NCI-H748 (cell line): ENCODE measurements at regions not wholly inside any gene's neighbourhood (a gene's known extent, or its start where the extent isn't known, plus 50 kb on each side); places are given as distances from the start of the nearest gene placed in this dataset.

Source experiments
- DNase-seq: peaks from one replicate; lab custom pipeline; 2025; ENCODE audit not compliant: unreplicated experiment; lab: John Stamatoyannopoulos, UW

DNA sequence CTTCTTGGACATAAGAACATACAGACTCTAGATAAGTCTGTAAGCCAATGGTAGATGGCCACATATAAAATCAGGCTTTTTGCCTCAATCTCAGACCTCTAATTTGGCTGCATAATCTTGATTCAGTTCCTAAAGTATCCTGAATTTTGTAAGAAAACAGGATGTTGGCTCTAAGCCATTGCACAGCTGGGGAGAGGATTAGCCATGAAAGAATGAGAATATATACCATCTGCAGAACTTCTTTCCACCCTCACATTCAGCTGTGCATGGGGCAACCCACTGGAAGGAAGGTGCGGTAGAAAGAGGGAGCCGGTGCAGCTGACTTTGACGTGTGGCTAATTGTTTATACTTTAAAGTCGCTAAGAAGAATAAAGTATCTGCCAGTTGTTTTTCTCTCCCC lies 1061.6 kb upstream of the FAM98A start:
- no peak for DNase-seq

DNA sequence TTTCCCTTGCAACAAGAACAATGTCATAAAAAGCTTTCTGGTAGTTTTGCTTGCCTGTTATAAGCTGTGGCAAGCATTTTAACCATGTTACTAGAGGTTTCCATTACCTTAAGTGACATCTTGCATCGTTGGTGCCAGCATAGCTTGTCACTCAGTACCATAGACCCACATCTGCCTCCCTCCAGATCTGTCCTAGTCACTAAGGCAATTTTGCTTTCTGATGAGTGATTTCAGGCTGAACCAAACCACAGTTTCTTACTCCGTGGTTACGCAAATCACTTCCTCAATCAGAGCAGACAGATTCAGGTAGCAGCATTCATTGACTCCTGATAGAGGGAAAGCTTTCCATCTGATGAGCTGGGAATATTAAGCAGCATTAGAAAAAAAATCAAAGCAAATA lies 1057.5 kb upstream of the FAM98A start:
- DNase-seq = no peak

DNA sequence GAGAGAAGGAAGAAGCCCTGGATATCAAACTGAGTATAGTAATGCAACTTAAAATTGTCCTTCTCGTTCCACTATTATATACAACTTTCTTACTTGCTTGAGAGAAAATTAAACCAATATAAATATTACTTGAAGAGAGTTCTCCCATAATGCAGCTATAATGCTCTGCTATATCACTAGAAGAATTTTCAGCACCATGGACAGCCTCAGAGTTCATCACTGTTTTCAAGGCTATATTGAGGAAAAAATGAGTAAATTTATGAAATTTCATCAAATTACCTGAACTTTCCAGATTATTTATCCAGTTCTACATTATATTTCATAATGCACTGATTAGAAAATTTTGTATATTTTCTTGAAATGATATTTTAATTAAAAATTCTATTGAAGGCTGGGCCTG lies 1053.5 kb upstream of the FAM98A start:
- DNase-seq = no peak

DNA sequence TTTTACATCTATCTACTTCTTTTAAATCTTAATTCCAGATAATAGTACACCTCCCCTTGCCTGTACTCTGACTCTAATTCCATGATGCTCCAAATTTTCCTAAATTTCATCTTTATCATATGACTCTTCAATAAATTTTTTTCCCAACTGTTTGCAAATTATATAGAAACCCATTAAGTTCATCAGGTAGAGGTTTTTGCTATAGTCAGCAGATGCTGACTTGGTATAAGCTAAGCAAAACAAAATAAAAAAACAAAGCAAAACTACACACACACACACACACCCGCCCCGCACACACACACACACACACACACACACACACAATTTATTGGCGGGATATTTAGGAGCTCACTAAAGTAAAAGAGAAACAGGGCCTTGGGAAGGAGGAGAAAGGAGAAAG lies 1047.8 kb upstream of the FAM98A start:
- DNase-seq = no peak

DNA sequence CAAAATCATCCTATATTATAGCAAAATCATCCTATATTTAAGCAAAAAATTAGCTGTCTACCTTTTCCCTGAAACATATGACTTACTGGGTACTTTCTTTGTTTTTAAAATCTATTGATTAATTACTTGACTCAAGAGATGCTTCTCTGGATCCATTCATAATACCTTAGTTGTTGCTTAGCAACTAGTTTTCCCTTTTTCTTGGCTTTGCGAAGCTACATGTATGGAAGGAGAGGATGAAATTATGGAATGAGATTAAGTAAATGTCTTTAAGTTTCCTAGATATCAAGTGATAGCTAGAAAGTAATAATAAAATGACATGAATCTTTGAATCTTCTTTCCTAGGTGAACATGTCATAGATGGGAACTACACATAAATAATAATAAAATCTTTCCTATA lies 1033.2 kb upstream of the FAM98A start:
- DNase-seq = no peak

DNA sequence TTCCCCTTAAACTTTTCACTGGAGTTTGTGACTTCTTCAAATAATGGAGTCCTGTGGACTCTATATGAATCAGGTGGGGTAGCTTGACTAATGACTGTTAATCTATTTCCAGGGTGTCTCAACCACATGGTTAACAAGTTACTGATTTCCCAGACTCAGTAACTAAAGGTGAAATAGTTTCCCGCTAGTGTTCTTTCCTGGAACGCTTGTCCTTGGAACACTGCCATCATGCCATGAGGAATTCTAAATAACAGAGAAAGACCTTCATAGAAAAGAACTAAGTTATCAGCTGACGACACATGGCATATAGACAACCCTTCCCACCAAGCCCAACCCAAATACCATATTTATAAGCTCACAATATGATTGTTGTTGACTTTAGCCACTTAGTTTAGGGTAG lies 1027.9 kb upstream of the FAM98A start:
- no peak for DNase-seq

DNA sequence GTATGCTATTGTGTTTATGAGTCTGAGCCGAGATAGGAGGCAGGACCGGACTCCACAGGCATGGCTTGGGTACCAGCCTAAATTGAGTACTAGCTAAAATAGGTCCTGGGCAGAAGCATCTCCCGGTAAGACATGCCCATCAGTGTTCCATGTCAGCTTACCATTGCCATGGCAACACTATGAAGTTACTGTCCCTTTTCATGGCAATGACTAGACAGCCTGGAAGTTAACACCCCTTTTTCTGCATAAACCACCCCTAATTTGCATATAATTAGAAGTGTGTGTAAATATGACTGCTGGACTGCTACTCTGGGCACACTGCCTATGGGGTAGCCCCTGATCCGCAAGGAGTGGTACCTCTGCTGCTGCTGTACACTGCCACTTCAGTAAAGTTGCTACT lies 1005.1 kb upstream of the FAM98A start:
- no peak for DNase-seq

DNA sequence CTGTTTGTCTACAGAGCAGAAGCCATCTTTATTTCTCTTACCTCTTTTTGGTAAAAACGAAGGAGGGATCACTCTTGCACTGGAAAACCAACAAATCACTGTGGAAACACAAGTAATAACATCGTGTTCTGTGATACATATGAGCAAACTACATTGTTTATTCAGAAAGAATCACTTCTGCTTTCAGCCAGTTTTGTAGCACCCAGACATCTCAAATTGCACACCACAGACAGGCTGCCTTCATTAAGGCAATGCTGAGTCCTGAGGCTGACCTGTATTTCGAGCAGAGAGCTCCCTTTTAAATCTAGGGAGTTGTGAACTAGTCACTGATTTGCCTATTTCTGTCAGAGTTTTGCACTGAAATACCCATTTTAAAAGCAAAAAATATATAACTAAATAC lies 1003.2 kb upstream of the FAM98A start:
- DNase-seq = no peak

DNA sequence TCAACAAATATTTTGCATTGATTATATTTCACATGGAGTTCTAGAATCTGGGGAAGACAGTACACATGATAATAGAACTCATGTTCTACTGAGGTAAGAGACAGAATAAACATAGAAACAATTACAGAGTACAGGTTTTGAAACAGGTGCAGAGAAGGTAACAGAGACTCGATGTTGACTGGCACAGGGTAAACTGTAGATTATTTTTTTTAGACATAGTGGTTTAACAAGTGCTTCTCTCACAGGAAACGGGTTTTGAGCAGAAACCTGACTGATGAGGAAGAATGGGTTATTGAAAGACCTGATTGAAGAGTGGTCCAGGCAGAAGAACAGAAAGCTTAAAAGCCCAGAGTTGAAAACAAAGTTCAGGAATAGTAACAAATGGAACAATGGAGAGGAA lies 1002.5 kb upstream of the FAM98A start:
- DNase-seq = no peak

DNA sequence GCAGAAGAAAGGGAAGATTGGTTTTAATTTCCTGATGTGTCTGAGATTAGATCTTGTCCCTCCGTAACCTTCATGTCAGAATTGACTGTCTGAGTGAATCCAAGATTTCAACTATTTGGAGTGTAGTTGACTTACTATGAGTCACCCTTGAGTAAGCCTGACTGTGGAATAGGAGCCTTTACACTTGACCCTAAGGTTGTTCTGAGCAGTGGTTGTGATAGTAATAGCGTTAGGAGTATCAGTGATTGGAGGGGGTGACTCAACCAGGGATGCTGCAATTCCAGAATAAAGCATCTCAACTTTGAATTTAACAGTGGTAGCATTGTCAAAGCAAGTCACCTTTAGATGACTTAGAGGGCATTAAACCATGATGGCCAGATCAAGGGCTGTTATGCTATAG lies 979.5 kb upstream of the FAM98A start:
- no peak for DNase-seq

DNA sequence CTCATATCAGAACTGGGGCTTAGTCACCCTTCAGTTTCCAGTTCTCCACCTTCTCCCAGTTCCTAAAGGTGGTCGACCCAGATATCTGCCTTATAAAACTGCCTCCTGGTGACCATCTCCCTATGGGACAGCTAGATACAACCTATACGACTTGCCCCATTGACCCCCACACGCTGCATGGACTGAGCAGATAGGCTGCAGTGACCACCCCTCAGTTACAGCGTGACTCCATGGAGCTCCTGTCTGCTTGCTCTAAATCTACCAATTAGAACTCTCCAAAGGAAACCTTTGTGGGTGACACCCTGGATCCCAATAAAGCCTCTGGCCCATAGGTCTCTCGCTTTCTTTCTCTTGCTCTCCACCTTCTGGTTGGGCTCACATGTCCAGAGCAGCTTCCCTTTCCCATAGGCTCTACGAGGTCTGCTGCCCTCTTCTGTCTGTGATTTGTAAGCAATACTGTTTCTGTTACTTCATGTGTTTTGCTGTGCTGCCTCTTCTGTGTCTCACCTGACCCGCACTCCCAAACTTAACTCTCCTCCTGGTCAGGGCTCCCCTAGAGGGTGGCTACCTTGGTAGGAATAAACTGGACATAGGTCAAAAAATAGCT lies 971.3 kb upstream of the FAM98A start:
- DNase-seq = no peak

DNA sequence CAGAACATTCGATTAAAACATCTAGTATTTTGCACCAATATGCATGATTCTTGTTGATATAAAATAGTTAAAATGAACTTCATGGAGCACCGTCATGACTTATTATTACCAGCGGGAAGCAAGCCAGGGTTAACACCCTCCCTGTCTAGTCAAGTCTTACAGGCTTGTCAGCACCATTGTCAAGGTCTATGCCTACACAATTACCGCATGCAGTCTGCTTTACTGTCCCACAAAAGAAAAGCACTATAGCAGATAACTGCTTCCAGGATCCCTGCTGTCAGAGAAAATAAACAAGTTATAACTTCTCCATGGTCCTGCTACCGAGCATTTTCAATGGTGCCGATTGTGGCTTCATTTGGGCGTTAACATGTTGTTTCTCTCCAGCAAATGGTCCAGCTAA lies 968.0 kb upstream of the FAM98A start:
- DNase-seq = no peak

DNA sequence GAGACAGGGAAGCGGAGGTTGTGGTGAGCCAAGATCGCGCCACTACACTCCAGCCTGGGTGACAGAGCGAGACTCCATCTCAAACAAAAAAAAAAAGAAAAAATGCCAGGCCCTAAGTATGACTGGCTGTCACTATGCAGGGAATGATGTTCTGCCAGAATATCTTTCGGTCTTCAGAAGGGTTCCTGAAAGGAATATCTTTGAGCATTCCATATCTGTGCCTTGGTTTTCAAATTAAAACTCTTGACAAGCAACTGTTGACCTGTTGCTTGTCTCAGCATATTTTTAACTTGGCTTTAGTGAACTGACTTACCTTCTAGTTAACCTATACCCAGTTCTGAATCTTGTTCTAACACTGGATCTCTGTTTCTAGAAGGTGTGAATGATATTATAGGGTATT lies 953.2 kb upstream of the FAM98A start:
- DNase-seq = no peak

DNA sequence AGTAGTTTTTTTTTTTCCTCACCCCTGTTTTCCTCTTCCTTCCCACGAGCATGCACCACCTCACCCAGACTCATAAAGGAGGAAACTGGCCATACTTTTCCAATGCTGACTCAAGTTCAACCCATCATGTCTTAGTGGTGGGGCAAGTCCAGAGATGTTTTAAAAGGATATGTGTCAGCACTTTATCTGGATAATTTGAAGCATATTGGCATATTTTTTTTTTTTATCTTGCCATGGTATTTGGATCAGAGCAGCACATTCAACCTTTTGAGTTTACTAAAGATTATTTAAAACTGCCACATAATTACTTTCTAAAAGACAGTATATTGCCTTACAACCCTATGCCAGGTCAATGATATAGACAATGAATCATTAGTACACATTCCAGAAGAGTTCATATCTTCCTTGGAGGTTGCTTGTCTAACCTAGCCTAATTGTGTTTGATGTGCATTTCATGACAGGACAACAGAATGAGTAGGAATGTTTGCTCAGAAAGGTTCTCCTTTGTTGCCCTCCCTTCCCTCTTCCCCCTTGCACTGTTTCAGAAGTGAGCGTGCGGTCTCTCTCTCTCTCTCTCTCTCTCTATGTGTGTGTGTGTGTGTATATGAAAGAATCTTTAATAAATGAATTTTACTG lies 950.7 kb upstream of the FAM98A start:
- DNase-seq = no peak

DNA sequence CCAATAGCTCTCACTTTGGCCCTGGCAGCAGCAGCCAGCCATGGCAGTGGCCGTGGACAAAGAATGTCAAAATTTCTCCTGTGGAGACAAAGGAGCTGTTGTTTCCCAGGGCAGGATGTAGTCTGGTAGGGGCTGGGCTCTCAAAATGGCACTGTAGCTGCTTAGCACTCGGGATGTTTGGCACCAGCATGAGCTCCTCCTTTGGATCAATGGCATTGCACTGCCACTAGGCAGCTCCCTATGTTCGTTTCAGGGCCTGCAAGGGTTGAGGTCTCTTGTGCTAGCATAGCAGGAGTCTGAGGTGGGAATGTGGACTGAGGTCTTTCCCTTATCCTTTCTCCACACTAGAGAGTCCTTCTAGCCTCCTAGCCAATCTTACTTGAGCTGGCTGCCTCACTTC lies 948.8 kb upstream of the FAM98A start:
- no peak for DNase-seq

DNA sequence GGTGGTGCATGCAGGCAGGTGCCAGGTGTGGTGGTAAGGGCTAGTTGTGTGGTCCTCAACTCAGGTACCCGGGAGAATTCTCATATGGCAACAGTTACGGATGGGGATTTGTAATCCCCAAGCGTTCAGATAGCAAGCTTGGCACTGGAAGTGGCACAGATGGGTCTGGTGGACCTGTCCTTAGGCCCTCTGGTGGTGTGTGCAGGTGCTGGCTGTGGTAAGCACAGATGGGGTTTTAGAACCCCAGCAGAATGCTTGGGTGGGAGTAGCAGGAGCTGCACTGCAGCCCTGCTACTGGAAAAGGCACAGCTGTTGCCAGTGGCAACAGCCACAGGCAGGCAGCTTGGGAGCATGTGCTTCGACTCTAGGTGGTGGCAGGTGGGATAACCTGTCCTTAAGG lies 948.2 kb upstream of the FAM98A start:
- no peak for DNase-seq

DNA sequence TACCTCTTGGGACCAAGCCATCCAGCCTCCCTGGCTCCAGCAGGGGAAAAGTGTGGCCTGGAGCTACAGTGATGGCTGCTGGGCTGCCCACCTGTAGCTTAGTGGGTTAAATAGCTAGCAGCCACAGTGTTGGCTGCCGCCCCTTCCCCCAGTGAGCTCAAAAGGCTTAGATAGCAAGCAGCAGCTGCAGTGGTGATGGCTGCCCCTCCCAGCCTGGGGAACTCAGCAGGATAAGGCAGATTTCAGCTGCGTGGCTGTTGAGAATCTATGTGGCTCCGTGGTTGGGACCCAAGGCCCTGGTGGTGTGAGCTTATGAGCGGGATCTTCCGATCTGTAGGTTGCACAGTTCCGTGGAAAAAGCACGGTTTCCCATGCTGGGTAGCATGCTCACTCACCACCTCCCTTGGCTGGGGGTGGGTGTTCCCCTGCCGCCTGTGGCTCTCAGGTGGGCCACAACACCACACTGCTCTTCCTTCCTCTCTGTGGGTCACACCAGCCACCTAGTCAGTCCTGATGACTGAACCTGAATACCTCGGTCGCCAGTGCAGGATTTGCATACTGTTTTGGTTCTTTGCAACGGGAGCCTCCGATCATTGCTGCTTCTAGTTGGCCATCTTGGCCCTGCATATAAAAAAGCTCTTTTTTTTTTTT lies 946.5 kb upstream of the FAM98A start:
- DNase-seq = no peak

DNA sequence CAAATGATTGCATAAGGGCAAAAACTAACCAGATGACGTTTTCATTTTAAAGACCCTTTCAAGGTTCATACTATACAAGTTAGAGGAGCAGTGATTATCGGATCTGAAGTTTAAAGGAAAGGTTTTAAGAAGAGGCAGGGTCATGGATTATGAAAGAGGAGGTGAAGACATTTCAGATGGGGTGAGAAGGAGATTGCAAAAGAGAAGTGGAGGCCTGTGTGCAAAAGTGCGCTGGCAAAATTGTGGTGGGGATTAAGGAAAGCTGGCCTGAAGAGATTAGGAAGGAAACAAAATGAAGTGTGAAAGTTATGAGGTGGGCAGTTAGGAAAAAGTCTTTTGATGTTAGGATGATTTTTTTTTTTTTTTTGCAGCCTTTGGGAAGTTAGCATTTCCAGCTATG lies 935.7 kb upstream of the FAM98A start:
- no peak for DNase-seq

DNA sequence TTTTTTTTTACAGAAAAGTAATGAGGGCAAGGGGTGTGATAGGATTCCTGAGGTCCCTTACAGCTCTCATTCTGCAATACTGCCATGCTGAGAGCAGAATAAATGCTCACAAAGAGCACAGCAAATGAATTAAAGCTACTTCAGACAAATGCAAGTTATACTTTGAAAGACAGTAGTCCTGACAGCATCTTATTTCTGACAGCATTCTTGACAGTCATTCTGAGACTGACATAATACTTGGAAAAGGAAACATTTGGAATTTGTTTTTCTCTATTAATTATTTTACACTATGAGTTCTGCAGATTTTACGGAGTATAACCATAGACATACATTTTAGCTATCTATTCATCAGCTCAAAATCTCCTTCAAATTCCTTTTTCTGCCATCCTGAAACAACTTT lies 935.2 kb upstream of the FAM98A start:
- no peak for DNase-seq

DNA sequence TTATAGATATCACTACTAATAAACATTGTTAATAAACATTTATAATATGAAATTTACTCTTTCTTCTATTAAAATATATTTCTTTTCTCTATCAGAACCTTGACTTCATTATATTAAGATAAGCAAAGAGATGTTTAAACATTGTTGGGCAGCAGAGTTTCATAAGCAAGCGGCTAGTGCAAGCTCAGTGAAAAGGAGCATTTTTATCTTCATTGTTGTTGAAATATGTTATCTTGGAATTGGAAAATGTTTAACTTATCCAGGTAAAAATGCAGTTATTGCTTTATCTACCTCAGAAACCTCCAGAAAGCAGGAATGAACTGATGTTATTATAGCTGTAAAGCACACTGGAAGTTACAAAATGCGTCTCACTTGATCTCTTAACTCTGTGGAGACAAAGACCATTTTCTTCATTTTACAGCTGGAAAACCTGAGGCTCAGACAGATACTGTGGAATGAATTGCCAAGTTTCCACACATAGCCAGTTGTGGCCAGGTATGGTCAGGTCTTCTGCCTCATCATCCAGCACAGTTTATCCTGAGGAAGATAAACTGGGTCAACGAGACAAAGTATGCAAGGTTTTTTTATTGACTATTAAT lies 934.6 kb upstream of the FAM98A start:
- no peak for DNase-seq

DNA sequence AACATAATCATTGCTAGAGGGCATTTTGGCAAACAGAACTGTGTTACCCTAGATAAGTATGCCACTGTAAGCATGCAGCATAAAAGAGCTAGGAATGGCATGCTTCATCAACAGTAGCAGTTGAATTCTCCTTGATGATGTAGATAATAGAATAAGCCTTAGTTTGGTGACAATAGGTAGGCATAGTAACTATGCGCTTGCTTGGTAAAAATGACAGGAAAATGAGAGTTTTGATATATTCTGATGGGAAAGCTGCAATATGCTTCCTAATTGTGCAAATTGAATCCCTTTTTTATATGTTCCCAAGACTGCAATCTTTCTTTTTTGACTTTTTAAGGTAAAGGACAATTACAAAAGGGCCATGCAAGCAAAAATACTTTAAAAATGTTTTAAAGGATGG lies 930.9 kb upstream of the FAM98A start:
- no peak for DNase-seq

DNA sequence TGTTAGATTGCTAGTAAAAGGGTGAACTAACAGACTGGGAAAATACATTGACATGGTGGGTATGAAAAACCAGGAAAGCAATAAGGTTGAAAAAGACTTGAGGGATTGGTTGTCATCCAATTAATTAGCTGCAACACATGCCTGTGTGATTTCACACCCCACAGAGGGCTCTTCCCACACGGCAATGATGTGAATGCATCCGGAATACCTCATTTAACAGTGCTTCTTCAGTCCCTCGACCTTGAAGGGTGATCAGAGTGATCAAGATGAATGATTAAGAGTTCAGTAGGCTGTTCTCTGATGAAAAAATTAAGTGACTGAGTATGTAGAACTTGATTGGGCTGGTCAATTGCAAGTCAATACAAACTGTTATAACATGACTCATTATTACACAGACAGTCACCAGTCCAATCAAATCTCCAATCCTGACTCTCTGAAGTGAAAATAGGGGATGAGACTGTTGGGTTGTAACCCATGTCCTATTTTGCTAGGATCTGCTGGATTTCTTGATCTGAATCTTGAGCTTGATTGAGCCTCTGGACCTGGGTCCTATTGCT lies 924.9 kb upstream of the FAM98A start:
- no peak for DNase-seq
